Prostate gland (tissue), 2 donors: ENCODE measurements at regions not wholly inside any gene's neighbourhood (a gene's known extent, or its start where the extent isn't known, plus 50 kb on each side); places are given as distances from the start of the nearest gene placed in this dataset.

Experiments
- POLR2A ChIP-seq: fragments of 450-650 bp; IDR thresholded peaks from one replicate; pipeline ENCODE4 v1.6.1; 2016; ENCODE audit warnings: antibody characterized with exemption, mild to moderate bottlenecking
- POLR2AphosphoS5 ChIP-seq: sonication (generic); formaldehyde crosslinking; IDR thresholded peaks from one replicate; pipeline ENCODE4 v1.6.1; 2017; ENCODE audit warnings: antibody characterized with exemption
- TF ChIP-seq, protein P1 (sequence below), 4 experiments: fragments of 200-600 bp in 2 of 4; fragments of 450-650 bp in 2 of 4; sonication (generic) in 2 of 4; IDR thresholded peaks; 1 replicate in 3 of 4; 2 replicates in 1 of 4; pipeline ENCODE4 v1.5.1; 2016 to 2019; ENCODE audit warnings: antibody characterized with exemption in 4 of 4, mild to moderate bottlenecking in 2 of 4, moderate library complexity in 2 of 4

DNA sequence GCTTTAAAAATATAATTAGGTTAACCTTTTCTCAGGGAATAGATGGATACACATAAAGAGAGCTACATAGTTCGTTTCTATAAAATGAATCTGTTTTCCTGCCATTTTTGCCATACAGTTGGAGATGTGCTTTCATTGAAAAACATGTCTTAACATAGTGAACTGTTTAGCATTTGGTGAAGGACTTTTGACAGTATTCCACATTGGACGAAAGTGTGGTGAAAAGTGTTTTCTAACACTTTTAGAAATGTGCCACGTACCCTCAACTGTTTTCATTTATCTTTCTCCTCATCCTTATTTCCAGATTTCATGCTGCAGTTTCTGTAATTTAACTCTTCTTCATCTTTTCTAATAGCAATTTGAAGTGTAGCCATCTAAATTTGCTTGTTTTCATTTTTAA lies 249.1 kb upstream of the MTNR1B start:
- TF ChIP-seq, protein P1, sequence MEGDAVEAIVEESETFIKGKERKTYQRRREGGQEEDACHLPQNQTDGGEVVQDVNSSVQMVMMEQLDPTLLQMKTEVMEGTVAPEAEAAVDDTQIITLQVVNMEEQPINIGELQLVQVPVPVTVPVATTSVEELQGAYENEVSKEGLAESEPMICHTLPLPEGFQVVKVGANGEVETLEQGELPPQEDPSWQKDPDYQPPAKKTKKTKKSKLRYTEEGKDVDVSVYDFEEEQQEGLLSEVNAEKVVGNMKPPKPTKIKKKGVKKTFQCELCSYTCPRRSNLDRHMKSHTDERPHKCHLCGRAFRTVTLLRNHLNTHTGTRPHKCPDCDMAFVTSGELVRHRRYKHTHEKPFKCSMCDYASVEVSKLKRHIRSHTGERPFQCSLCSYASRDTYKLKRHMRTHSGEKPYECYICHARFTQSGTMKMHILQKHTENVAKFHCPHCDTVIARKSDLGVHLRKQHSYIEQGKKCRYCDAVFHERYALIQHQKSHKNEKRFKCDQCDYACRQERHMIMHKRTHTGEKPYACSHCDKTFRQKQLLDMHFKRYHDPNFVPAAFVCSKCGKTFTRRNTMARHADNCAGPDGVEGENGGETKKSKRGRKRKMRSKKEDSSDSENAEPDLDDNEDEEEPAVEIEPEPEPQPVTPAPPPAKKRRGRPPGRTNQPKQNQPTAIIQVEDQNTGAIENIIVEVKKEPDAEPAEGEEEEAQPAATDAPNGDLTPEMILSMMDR (IDR thresholded peaks at IDR 0.05), result no peak
- TF ChIP-seq POLR2A (no peak), POLR2AphosphoS5 (no peak)
